Neural cell (in vitro differentiated cells): ENCODE measurements at regions not wholly inside any gene's neighbourhood (a gene's known extent, or its start where the extent isn't known, plus 50 kb on each side); places are given as distances from the start of the nearest gene placed in this dataset.

Source experiments
- H2AFZ ChIP-seq: fragments of 200-600, 300-800 bp; sonication (generic), shearing (Covaris generic); 2 replicates; pipeline ENCODE4 v1.6.0; 2014; ENCODE audit warnings: low read depth, mild to moderate bottlenecking, antibody characterized with exemption, low read length, moderate library complexity
- H3F3A ChIP-seq: fragments of 200-600 bp; shearing (Covaris generic); 2 replicates; pipeline ENCODE4 v1.6.1; 2016; ENCODE audit warnings: mild to moderate bottlenecking, moderate library complexity, mixed read lengths, antibody characterized with exemption, low read length; ENCODE audit not compliant: insufficient read depth, poor library complexity, severe bottlenecking
- H3K27ac ChIP-seq: fragments of 200-600, 300-800 bp; sonication (generic), shearing (Covaris generic); 2 replicates; pipeline ENCODE4 v1.5.1; 2014; ENCODE audit warnings: mild to moderate bottlenecking, low read length, moderate library complexity
- H3K27me3 ChIP-seq: fragments of 300-800, 200-600 bp; sonication (generic), shearing (Covaris generic); 2 replicates; pipeline ENCODE4 v1.6.0; 2014; ENCODE audit warnings: mild to moderate bottlenecking, low read depth, low read length, moderate library complexity; ENCODE audit not compliant: insufficient read depth
- H3K36me3 ChIP-seq: fragments of 300-800, 200-600 bp; sonication (generic), shearing (Covaris generic); 2 replicates; pipeline ENCODE4 v1.5.1; 2014; ENCODE audit warnings: mild to moderate bottlenecking, antibody characterized with exemption, low read length, moderate library complexity; ENCODE audit not compliant: insufficient read depth
- H3K4me2 ChIP-seq: fragments of 300-800, 200-600 bp; sonication (generic), shearing (Covaris generic); 2 replicates; pipeline ENCODE4 v1.6.0; 2014; ENCODE audit warnings: mild to moderate bottlenecking, low read length
- H3K4me3 ChIP-seq: fragments of 300-800, 200-600 bp; sonication (generic), shearing (Covaris generic); 2 replicates; pipeline ENCODE4 v1.5.1; 2014; ENCODE audit warnings: mild to moderate bottlenecking, low read length, moderate library complexity
- H3K79me2 ChIP-seq: fragments of 200-600 bp; shearing (Covaris generic); replicated peaks from 2 replicates; pipeline ENCODE4 v1.6.0; 2014; ENCODE audit warnings: mild to moderate bottlenecking, low read length, moderate library complexity; ENCODE audit not compliant: insufficient read depth
- H3K9ac ChIP-seq: fragments of 300-800, 200-600 bp; sonication (generic), shearing (Covaris generic); 2 replicates; pipeline ENCODE4 v1.6.1; 2016; ENCODE audit warnings: mild to moderate bottlenecking, low read length, mixed read lengths
- H3K9me2 ChIP-seq: fragments of 200-600 bp; shearing (Covaris generic); 2 replicates; pipeline ENCODE4 v1.6.1; 2016; ENCODE audit warnings: mild to moderate bottlenecking, low read length, mixed read lengths; ENCODE audit not compliant: insufficient read depth
- H3K9me3 ChIP-seq: fragments of 200-600, 300-800 bp; sonication (generic), shearing (Covaris generic); 2 replicates; pipeline ENCODE4 v1.6.1; 2016; ENCODE audit warnings: mild to moderate bottlenecking, mixed run types, low read length, moderate library complexity, mixed read lengths
- H4K20me1 ChIP-seq: fragments of 200-600 bp; shearing (Covaris generic); 2 replicates; pipeline ENCODE4 v1.6.1; 2016; ENCODE audit warnings: mild to moderate bottlenecking, mixed run types; ENCODE audit not compliant: insufficient read depth
- CTCF ChIP-seq: fragments of 450-650 bp; IDR thresholded peaks from 2 replicates; pipeline ENCODE4 v1.5.1; 2014; ENCODE audit warnings: antibody characterized with exemption, mild to moderate bottlenecking, moderate library complexity; ENCODE audit not compliant: poor library complexity, severe bottlenecking
- EP300 ChIP-seq: fragments of 450-650 bp; conservative IDR thresholded peaks from 2 replicates; pipeline ENCODE4 v1.6.1; 2014; ENCODE audit warnings: antibody characterized with exemption, mild to moderate bottlenecking, moderate library complexity; ENCODE audit not compliant: poor library complexity, severe bottlenecking
- EZH2 ChIP-seq: fragments of 200-600, 300-800 bp; shearing (Covaris generic), sonication (generic); IDR thresholded peaks from 2 replicates; pipeline ENCODE4 v1.6.1; 2014; ENCODE audit warnings: antibody characterized with exemption, low read length, borderline replicate concordance, mild to moderate bottlenecking; ENCODE audit not compliant: insufficient read depth, poor library complexity, severe bottlenecking
- MXI1 ChIP-seq: fragments of 450-650 bp; conservative IDR thresholded peaks from 2 replicates; pipeline ENCODE4 v1.6.1; 2014; ENCODE audit warnings: antibody characterized with exemption, mild to moderate bottlenecking; ENCODE audit not compliant: poor library complexity, severe bottlenecking
- POLR2AphosphoS5 ChIP-seq: IDR thresholded peaks from 2 replicates; pipeline ENCODE4 v1.6.1; 2012
- RAD21 ChIP-seq: fragments of 450-650 bp; conservative IDR thresholded peaks from 2 replicates; pipeline ENCODE4 v1.6.1; 2014; ENCODE audit warnings: antibody characterized with exemption, mild to moderate bottlenecking, moderate library complexity
- REST ChIP-seq: IDR thresholded peaks from 2 replicates; pipeline ENCODE4 v1.6.1; 2012; ENCODE audit warnings: borderline replicate concordance
- SMC3 ChIP-seq: fragments of 450-650 bp; conservative IDR thresholded peaks from 2 replicates; pipeline ENCODE4 v1.6.1; 2014; ENCODE audit warnings: antibody characterized with exemption, mild to moderate bottlenecking, moderate library complexity; ENCODE audit not compliant: poor library complexity
- TAF1 ChIP-seq: IDR thresholded peaks from 2 replicates; pipeline ENCODE4 v1.6.1; 2012; ENCODE audit warnings: low read depth

GRCh38 chr5:173672891-173673290, 56.4 kb upstream of the BOD1 start:
- no peak overlapping the region for H3K4me3 ChIP-seq
- H4K20me1 ChIP-seq, result no peaks in the 10 kb centered on the region
- TF ChIP-seq MXI1 (no peak), RAD21 (no peak), REST (no peak), SMC3 (no peak), TAF1 (no peak), EZH2 (no peak), POLR2AphosphoS5 (no peak), CTCF (no peak), EP300 (no peak)
- no peaks in the 10 kb centered on the region for H3K9me3 ChIP-seq
- H3K27me3 ChIP-seq, result no peaks in the 10 kb centered on the region
- H3F3A ChIP-seq, result no peaks in the 10 kb centered on the region
- H3K79me2 ChIP-seq, result no peaks in the 10 kb centered on the region
- no peak overlapping the region for H2AFZ ChIP-seq
- no peak overlapping the region for H3K27ac ChIP-seq
- no peaks in the 10 kb centered on the region for H3K9me2 ChIP-seq
- H3K9ac ChIP-seq, result no peak overlapping the region
- H3K4me2 ChIP-seq, result no peak overlapping the region
- no peaks in the 10 kb centered on the region for H3K36me3 ChIP-seq

GRCh38 chr5:173673295-173674101, 57.0 kb upstream of the BOD1 start:
- H4K20me1 ChIP-seq, result no peaks in the 10 kb centered on the region
- H3K36me3 ChIP-seq, result no peaks in the 10 kb centered on the region
- H3K27ac ChIP-seq, result no peak overlapping the region
- H3K4me2 ChIP-seq, result no peak overlapping the region
- no peak overlapping the region for H3K4me3 ChIP-seq
- TF ChIP-seq MXI1 (no peak), TAF1 (no peak), CTCF (no peak), POLR2AphosphoS5 (no peak), REST (no peak)
- H3K9ac ChIP-seq, result no peak overlapping the region
- H3F3A ChIP-seq, result no peaks in the 10 kb centered on the region
- H3K9me3 ChIP-seq, result no peaks in the 10 kb centered on the region
- H3K27me3 ChIP-seq, result no peaks in the 10 kb centered on the region
- no peaks in the 10 kb centered on the region for H3K9me2 ChIP-seq
- no peaks in the 10 kb centered on the region for H3K79me2 ChIP-seq
- H2AFZ ChIP-seq, result no peak overlapping the region
